A549 (cell line): ENCODE measurements at regions not wholly inside any gene's neighbourhood (a gene's known extent, or its start where the extent isn't known, plus 50 kb on each side); places are given as distances from the start of the nearest gene placed in this dataset.

Experiments
- CHD4 ChIP-seq: fragments of 200-600 bp; sonication (generic); IDR thresholded peaks from 2 replicates; pipeline ENCODE4 v1.6.1; 2016; ENCODE audit warnings: antibody characterized with exemption, mild to moderate bottlenecking, borderline replicate concordance
- CTCF ChIP-seq: fragments of >200 bp; sonication (Bioruptor Twin); formaldehyde crosslinking; IDR thresholded peaks from 3 replicates; pipeline ENCODE4 v1.5.1; 2016
- ESRRA ChIP-seq: fragments of 150-350 bp; IDR thresholded peaks from 2 replicates; pipeline ENCODE4 v1.6.1; 2014; ENCODE audit warnings: mild to moderate bottlenecking, low read length, borderline replicate concordance
- FOSL2 ChIP-seq, 2 experiments: fragments of 450-650 bp in 1 of 2; fragments of >200 bp in 1 of 2; sonication (Bioruptor Twin) in 1 of 2; formaldehyde crosslinking; IDR thresholded peaks; 2 replicates each; pipeline versions ENCODE4 v1.5.0 to v1.6.1; 2016 to 2020; ENCODE audit warnings: mild to moderate bottlenecking in 1 of 2, moderate library complexity in 1 of 2
- GATA3 ChIP-seq: IDR thresholded peaks from 2 replicates; pipeline ENCODE4 v1.6.1; 2012; ENCODE audit warnings: borderline replicate concordance
- JUN ChIP-seq, 2 experiments: fragments of >200 bp; sonication (Bioruptor Twin); formaldehyde crosslinking; IDR thresholded peaks; 2 replicates in 1 of 2; 3 replicates in 1 of 2; pipeline ENCODE4 v1.6.1; 2016 to 2017
- MAFK ChIP-seq: fragments of 450-650 bp; IDR thresholded peaks from 2 replicates; pipeline ENCODE4 v1.6.1; 2014; ENCODE audit not compliant: partially characterized antibody
- MAX ChIP-seq: IDR thresholded peaks from 2 replicates; pipeline ENCODE4 v1.6.1; 2012
- PBX3 ChIP-seq: IDR thresholded peaks from 2 replicates; pipeline ENCODE4 v1.6.1; 2012
- POLR2A ChIP-seq: IDR thresholded peaks from 2 replicates; pipeline ENCODE4 v1.6.1; 2012; ENCODE audit warnings: mild to moderate bottlenecking, low read length
- RAD21 ChIP-seq, 2 experiments: fragments of >200 bp in 1 of 2; sonication (Bioruptor Twin) in 1 of 2; formaldehyde crosslinking in 1 of 2; IDR thresholded peaks in 1 of 2; conservative IDR thresholded peaks in 1 of 2; 2 replicates in 1 of 2; 3 replicates in 1 of 2; pipeline ENCODE4 v1.6.1; 2012 to 2018; ENCODE audit warnings: inconsistent platforms in 1 of 2
- REST ChIP-seq: fragments of 200-600 bp; sonication (generic); IDR thresholded peaks from 2 replicates; pipeline ENCODE4 v1.6.1; 2016; ENCODE audit warnings: antibody characterized with exemption, mild to moderate bottlenecking, moderate library complexity
- USF2 ChIP-seq: fragments of 450-650 bp; IDR thresholded peaks from 2 replicates; pipeline ENCODE4 v1.6.1; 2014; ENCODE audit warnings: antibody characterized with exemption
- ZNF302 ChIP-seq: fragments of 250-450 bp; sonication (Bioruptor Pico); IDR thresholded peaks from 2 replicates; pipeline ENCODE4 v1.9.0; 2021; ENCODE audit warnings: inconsistent platforms, mild to moderate bottlenecking, moderate library complexity

GRCh38 chr14:98798099-98798498 is 473.9 kb downstream of the BCL11B start:
- TF ChIP-seq REST: no peak
- TF ChIP-seq ZNF302: no peak
- no peak for TF ChIP-seq PBX3
- TF ChIP-seq JUN (IDR thresholded peaks at IDR 0.05): no peak
- no peak for TF ChIP-seq POLR2A
- TF ChIP-seq CTCF: no peak
- no peak for TF ChIP-seq RAD21 (conservative IDR thresholded peaks at IDR 0.05 in 1 of 2, IDR thresholded peaks at IDR 0.05 in 1 of 2)
- TF ChIP-seq USF2: no peak
- TF ChIP-seq FOSL2 (IDR thresholded peaks at IDR 0.05): no peak
- TF ChIP-seq FOSL2 (CRISPR knock-in tag; IDR thresholded peaks at IDR 0.05): no peak
- no peak for TF ChIP-seq CHD4
- TF ChIP-seq GATA3: no peak
- TF ChIP-seq MAFK: no peak
- TF ChIP-seq ESRRA: no peak
- TF ChIP-seq MAX: no peak
